Thoracic aorta (tissue), 2 donors: ENCODE measurements at regions not wholly inside any gene's neighbourhood (a gene's known extent, or its start where the extent isn't known, plus 50 kb on each side); places are given as distances from the start of the nearest gene placed in this dataset.

Source experiments
- ATAC-seq: fragments of 150-250 bp; one replicate; pipeline ENCODE4 v1.8.0; 2017; ENCODE audit warnings: low read depth; ENCODE audit not compliant: insufficient number of reproducible peaks, low FRiP score
- DNase-seq: peaks from one replicate; pipeline ENCODE4 v3.0.0-alpha.2; 2020; ENCODE audit warnings: low spot score
- H3K27ac ChIP-seq, 2 donors: fragments of 200-600 bp; sonication (generic); 1 replicate in 1 of 2; 2 replicates in 1 of 2; pipeline ENCODE4 v1.5.1; 2016; ENCODE audit warnings: mild to moderate bottlenecking in 2 of 2, moderate library complexity in 2 of 2
- H3K27me3 ChIP-seq: fragments of 200-600 bp; sonication (generic); replicated peaks from 2 replicates; pipeline ENCODE4 v1.6.0; 2016; ENCODE audit warnings: mild to moderate bottlenecking; ENCODE audit not compliant: insufficient read depth
- H3K36me3 ChIP-seq: fragments of 200-600 bp; sonication (generic); one replicate; pipeline ENCODE4 v1.5.1; 2016
- H3K4me1 ChIP-seq, 2 donors: fragments of 200-600 bp; sonication (generic); 1 replicate in 1 of 2; 2 replicates in 1 of 2; pipeline versions ENCODE4 v1.5.1 to v1.6.0; 2016; ENCODE audit warnings: low read depth in 2 of 2, mild to moderate bottlenecking in 1 of 2; ENCODE audit not compliant: control insufficient read depth in 1 of 2
- H3K4me3 ChIP-seq: fragments of 200-600 bp; sonication (generic); 2 replicates; pipeline ENCODE4 v1.5.1; 2016; ENCODE audit warnings: mild to moderate bottlenecking
- H3K9me3 ChIP-seq: fragments of 200-600 bp; sonication (generic); 2 replicates; pipeline ENCODE4 v1.5.1; 2016
- TF ChIP-seq, protein P1 (sequence below): fragments of 200-600 bp; sonication (generic); IDR thresholded peaks from one replicate; pipeline ENCODE4 v1.5.1; 2019; ENCODE audit warnings: antibody characterized with exemption

DNA sequence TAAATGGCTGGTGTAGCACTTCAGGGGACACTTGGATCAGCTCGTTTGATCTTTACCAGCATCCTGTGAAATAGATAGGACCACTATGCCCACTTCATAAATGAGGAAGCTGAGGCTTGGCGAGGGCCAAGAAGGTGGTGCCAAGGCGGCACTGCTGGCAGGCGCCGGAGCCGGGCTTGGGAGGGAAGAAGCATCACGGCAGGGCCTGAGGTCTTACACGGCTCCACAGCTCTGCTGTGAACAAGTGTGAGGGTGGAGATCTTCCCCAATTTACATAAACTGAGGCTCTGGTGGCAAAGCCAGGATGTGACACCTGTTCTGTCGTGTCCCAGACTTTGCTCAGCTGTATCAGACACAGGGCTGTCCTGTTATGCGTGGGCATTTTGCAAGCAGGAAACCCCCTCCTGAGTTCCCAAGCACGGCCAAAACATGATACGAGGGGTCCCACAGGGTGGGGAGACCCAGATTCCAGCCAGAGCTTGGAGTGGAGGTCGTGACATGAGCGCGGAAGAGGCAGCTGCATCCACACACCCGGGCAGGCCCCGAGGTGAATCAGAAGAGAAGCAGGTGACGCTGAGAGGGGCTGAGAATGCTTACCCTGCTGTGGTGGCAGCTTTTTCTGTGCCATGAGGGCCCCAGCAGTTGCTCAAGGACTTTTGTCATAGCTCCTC is 117.5 kb upstream of the BOD1 start:
- H3K9me3 ChIP-seq: no peaks in the 10 kb centered on the region
- no peaks in the 10 kb centered on the region for H3K4me1 ChIP-seq
- ATAC-seq (no peak), DNase-seq (no peak)
- TF ChIP-seq, protein P1, sequence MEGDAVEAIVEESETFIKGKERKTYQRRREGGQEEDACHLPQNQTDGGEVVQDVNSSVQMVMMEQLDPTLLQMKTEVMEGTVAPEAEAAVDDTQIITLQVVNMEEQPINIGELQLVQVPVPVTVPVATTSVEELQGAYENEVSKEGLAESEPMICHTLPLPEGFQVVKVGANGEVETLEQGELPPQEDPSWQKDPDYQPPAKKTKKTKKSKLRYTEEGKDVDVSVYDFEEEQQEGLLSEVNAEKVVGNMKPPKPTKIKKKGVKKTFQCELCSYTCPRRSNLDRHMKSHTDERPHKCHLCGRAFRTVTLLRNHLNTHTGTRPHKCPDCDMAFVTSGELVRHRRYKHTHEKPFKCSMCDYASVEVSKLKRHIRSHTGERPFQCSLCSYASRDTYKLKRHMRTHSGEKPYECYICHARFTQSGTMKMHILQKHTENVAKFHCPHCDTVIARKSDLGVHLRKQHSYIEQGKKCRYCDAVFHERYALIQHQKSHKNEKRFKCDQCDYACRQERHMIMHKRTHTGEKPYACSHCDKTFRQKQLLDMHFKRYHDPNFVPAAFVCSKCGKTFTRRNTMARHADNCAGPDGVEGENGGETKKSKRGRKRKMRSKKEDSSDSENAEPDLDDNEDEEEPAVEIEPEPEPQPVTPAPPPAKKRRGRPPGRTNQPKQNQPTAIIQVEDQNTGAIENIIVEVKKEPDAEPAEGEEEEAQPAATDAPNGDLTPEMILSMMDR: no peak
- no peak overlapping the region for H3K27ac ChIP-seq
- H3K27me3 ChIP-seq: no peaks in the 10 kb centered on the region
- H3K4me3 ChIP-seq: no peak overlapping the region
- no peaks in the 10 kb centered on the region for H3K36me3 ChIP-seq

DNA sequence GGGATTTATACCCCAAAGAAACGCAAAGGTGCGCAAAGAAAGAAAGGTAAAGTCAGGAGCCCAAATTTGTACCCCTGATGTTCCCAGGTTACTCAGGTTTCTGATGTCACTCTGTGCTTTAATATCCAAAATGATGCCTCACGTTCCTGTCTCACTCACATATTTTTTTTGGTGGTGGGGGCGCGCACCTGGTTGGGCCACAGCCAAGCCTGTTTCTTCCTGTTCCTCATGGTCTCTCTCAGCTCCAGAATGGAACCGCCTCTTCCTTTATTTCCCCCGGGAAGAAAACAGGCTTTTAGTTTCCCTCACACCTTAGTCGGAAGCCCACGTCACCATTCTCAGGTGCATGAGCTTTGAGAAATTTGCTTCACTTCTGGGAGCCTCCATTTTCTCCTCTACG is 118.3 kb upstream of the BOD1 start:
- ATAC-seq (no peak), DNase-seq (no peak)
- Histone ChIP-seq H3K9me3 (no peaks in the 10 kb centered on the region), H3K4me1 (no peaks in the 10 kb centered on the region), H3K4me3 (no peak overlapping the region), H3K27ac (no peak overlapping the region), H3K36me3 (no peaks in the 10 kb centered on the region), H3K27me3 (no peaks in the 10 kb centered on the region)
- TF ChIP-seq, protein P1: no peak

DNA sequence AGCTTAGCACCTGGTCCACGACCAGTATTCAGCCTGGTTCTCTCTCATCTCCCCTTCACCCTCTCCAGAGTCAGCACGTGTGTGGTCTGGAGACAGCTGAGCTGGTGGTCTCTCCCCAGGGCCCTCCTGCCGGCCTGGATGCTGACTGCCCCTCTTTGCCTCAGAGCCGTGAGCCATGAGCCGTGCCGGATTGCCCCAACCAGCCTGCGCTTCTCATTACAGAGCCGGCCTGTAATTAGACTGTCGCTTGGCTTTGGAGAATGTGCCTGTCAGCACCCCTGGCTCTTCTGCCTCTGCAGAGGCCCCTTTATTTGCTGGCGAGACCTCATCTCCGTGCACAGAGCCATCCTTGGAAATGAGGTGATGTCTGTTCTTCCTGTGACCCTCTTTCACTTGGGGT is 118.7 kb upstream of the BOD1 start:
- no peak for ATAC-seq
- no peak overlapping the region for H3K27ac ChIP-seq
- no peaks in the 10 kb centered on the region for H3K27me3 ChIP-seq
- no peaks in the 10 kb centered on the region for H3K36me3 ChIP-seq
- no peak overlapping the region for H3K4me3 ChIP-seq
- DNase-seq: no peak
- TF ChIP-seq, protein P1: no peak
- no peaks in the 10 kb centered on the region for H3K9me3 ChIP-seq
- H3K4me1 ChIP-seq: no peaks in the 10 kb centered on the region

DNA sequence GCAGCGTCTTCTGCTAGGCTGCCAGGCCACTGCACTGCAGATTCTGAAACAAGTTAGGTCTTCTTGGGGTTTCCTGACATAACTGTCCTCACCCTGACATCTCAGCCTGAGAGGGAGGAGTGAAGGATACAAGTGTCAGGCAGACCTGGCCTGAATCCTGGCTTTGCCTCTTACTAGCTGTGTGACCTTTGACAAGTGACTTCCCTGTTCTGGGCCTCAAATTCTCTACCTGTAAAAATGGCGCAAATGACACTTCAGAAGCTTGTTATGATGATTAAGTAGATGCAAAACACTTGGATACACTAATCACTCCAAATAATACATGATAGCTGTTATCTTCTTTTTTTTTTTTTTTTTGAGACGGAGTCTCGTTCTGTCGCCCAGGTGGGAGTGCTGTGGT is 119.2 kb upstream of the BOD1 start:
- no peaks in the 10 kb centered on the region for H3K36me3 ChIP-seq
- no peak for DNase-seq
- no peak overlapping the region for H3K4me3 ChIP-seq
- H3K4me1 ChIP-seq: no peaks in the 10 kb centered on the region
- no peak overlapping the region for H3K27ac ChIP-seq
- no peaks in the 10 kb centered on the region for H3K27me3 ChIP-seq
- H3K9me3 ChIP-seq: no peaks in the 10 kb centered on the region
- ATAC-seq: no peak
- TF ChIP-seq, protein P1: no peak

DNA sequence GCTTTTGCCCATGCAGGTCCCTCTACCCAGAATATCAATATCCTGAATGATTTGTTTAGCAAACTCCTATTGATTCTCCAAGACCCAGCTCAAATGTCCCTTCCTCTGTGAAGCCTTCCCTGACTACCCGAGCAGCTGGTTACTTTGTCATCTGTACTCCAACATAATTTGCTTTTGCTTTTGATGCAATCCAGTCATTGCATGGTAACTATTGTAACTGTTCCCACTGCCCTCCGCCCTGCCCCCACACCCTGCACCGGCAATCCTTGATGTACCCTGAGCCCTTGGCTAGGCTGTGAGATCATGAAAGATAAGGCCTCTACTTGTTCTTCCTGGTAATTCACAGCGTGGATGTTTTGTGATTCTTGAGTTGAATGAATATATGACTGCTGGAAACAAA is 119.9 kb upstream of the BOD1 start:
- H3K36me3 ChIP-seq: no peaks in the 10 kb centered on the region
- H3K4me3 ChIP-seq: no peak overlapping the region
- H3K9me3 ChIP-seq: no peaks in the 10 kb centered on the region
- no peaks in the 10 kb centered on the region for H3K4me1 ChIP-seq
- DNase-seq (no peak), ATAC-seq (no peak)
- no peaks in the 10 kb centered on the region for H3K27me3 ChIP-seq
- H3K27ac ChIP-seq: no peak overlapping the region
- TF ChIP-seq, protein P1: no peak
